ENCODE measurements at regions not wholly inside any gene's neighbourhood (a gene's known extent, or its start where the extent isn't known, plus 50 kb on each side); places are given as distances from the start of the nearest gene placed in this dataset.

GRCh38 chrX:69094977-69095669, 70.1 kb downstream of the PJA1 start:
- no peak for ATAC-seq
- Histone ChIP-seq H3K4me3 (no peak overlapping the region), H3K9me3 (no peaks in the 10 kb centered on the region), H3K27ac (no peak overlapping the region), H3K36me3 (no peaks in the 10 kb centered on the region), H3K4me1 (peaks cover 0 to 4% (median 0%) of the 10 kb centered on the region in 9 donors), H3K27me3 (peaks cover 0 to 23% (median 0%) of the 10 kb centered on the region in 7 donors)
- no peak for TF ChIP-seq CTCF (IDR thresholded peaks at IDR 0.05)
- 83 to 86% methylated on average over 3 of the region's 3 CpGs for WGBS, 2 donors
- intact Hi-C loops (cut with DNase I): loop anchor here in 7 of 10 donors (2.0 to 10.0 kb wide), 4 partner anchors 60 to 130 kb away; no protein-coding TSS in a partner anchor
- DNase-seq: no peak

- H3K9me3 ChIP-seq: no peaks in the 10 kb centered on the region
- peaks cover 0 to 4% (median 0%) of the 10 kb centered on the region in 9 donors for H3K4me1 ChIP-seq
- no peak overlapping the region for H3K4me3 ChIP-seq
- 72 to 80% methylated on average over 19 of the region's 19 CpGs for WGBS, 2 donors
- TF ChIP-seq CTCF (IDR thresholded peaks at IDR 0.05): peak; percentile 31 to 66 (median 55)
- peaks cover 0 to 21% (median 0%) of the 10 kb centered on the region in 7 donors for H3K27me3 ChIP-seq
- ATAC-seq: peak; percentile 32 to 72 (median 56)
- H3K36me3 ChIP-seq: no peaks in the 10 kb centered on the region
- peak in 1 of 2 donors; percentile 45 for DNase-seq
- no peak overlapping the region for H3K27ac ChIP-seq
- intact Hi-C loops (cut with DNase I): loop anchor here in 7 of 10 donors (2.0 to 10.0 kb wide), 4 partner anchors 59 to 131 kb away; no protein-coding TSS in a partner anchor
Observed at GRCh38 chrX:69093960-69094871, 71.0 kb downstream of the PJA1 start.

GRCh38 chrX:69090022-69090421, 75.2 kb downstream of the PJA1 start:
- Histone ChIP-seq H3K27ac (no peak overlapping the region), H3K36me3 (no peaks in the 10 kb centered on the region), H3K4me3 (no peak overlapping the region), H3K27me3 (peaks cover 0 to 48% (median 0%) of the 10 kb centered on the region in 7 donors), H3K4me1 (no peaks in the 10 kb centered on the region), H3K9me3 (no peaks in the 10 kb centered on the region)
- TF ChIP-seq CTCF (IDR thresholded peaks at IDR 0.05): no peak
- intact Hi-C loops (cut with DNase I): loop anchor here in 6 of 10 donors (10.0 kb wide), 3 partner anchors 55 to 135 kb away; no protein-coding TSS in a partner anchor
- no peak for DNase-seq
- no peak for ATAC-seq

- DNase-seq: no peak
- H3K4me3 ChIP-seq: no peak overlapping the region
- no peak overlapping the region for H3K27ac ChIP-seq
- no peak for TF ChIP-seq CTCF (IDR thresholded peaks at IDR 0.05)
- H3K36me3 ChIP-seq: no peaks in the 10 kb centered on the region
- intact Hi-C loops (cut with DNase I): no loop called here
- ATAC-seq: no peak
- no peaks in the 10 kb centered on the region for H3K4me1 ChIP-seq
- H3K9me3 ChIP-seq: no peaks in the 10 kb centered on the region
- peaks cover 0 to 48% (median 0%) of the 10 kb centered on the region in 7 donors for H3K27me3 ChIP-seq
- WGBS, 2 donors: 90% methylated on average over 3 of the region's 3 CpGs; no CpG with 5 or more reads in 1 of the 2 donors
Observed at GRCh38 chrX:69089203-69089602, 76.0 kb downstream of the PJA1 start.

All from heart right ventricle (tissue), 16 donors.